GM06990 (cell line): ENCODE measurements at regions not wholly inside any gene's neighbourhood (a gene's known extent, or its start where the extent isn't known, plus 50 kb on each side); places are given as distances from the start of the nearest gene placed in this dataset.

Experiments
- DNase-seq: peaks from one replicate; pipeline ENCODE4 v3.0.0-alpha.2; 2011; ENCODE audit not compliant: insufficient read length; ENCODE audit errors: extremely low read depth
- H3K27me3 ChIP-seq: replicated peaks from 2 replicates; pipeline ENCODE4 v1.6.0; 2011; ENCODE audit warnings: low read length; ENCODE audit not compliant: control insufficient read depth, insufficient read depth
- H3K36me3 ChIP-seq: 2 replicates; pipeline ENCODE4 v1.5.1; 2011; ENCODE audit warnings: low read length; ENCODE audit not compliant: control insufficient read depth, insufficient read depth
- H3K4me3 ChIP-seq: replicated peaks from 2 replicates; pipeline ENCODE4 v1.5.1; 2011; ENCODE audit warnings: low read depth, mild to moderate bottlenecking, control low read depth, low read length
- CTCF ChIP-seq: IDR thresholded peaks from 2 replicates; pipeline ENCODE4 v1.5.1; 2011; ENCODE audit warnings: low read length, control low read depth, mild to moderate bottlenecking, inconsistent platforms; ENCODE audit not compliant: insufficient read depth, poor library complexity, severe bottlenecking

DNA sequence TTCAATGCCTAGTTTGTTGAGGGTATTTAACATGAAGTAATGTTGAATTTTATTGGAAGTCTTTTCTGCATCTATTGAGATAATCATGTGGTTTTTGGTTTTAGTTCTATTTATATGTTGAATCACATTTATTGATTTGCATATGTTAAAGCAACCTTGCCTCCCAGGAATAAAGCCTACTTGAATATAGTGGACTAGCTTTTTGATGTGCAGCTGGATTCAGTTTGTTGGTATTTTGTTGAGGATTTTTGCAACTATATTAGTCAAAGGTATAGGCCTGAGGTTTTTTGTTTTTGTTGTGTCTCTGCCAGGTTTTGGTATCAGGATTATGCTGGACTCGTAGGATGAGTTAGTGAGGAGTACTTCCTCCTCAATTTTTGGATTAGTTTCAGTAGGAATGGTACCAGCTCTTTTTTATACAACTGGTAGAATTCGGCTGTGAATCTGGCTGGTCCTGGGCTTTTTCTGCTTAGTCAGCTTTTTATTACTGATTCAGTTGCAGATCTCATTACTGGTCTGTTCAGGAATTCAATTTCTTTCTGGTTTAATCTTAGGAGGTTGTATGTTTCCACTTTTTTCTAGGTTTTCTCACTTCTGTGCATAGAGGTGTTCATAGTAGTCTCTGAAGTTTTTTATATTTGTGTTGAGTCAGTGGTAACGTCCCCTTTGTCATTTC is 209.8 kb upstream of the RBMS3 start:
- no peak overlapping the region for H3K4me3 ChIP-seq
- H3K36me3 ChIP-seq = no peaks in the 10 kb centered on the region
- DNase-seq = no peak
- H3K27me3 ChIP-seq = no peaks in the 10 kb centered on the region
- no peak for TF ChIP-seq CTCF

DNA sequence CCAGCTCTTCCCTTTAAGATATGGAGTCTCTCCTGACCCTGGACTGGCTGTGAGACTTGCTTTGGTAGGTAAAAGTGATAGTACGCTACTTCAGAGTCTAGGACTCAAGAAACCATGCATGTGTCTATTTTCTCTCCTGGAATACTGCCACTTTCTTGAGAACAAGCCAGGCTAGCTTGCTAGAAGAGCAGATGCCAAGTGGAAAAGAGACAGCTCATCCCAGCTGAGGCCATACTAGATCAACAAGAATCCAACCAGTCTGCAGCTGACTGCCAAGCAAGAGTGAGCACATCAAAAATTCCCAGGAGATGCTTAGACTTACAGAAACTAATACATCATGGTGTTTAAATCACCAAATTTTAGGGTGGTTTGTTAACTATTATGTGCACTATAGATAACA is 208.3 kb upstream of the RBMS3 start:
- no peak for DNase-seq
- TF ChIP-seq CTCF = no peak
- H3K36me3 ChIP-seq = no peaks in the 10 kb centered on the region
- H3K4me3 ChIP-seq = no peak overlapping the region
- no peaks in the 10 kb centered on the region for H3K27me3 ChIP-seq

GRCh38 chr3:29077356-29077755 is 203.5 kb upstream of the RBMS3 start:
- no peaks in the 10 kb centered on the region for H3K27me3 ChIP-seq
- no peak overlapping the region for H3K4me3 ChIP-seq
- H3K36me3 ChIP-seq = no peaks in the 10 kb centered on the region
- no peak for TF ChIP-seq CTCF
- no peak for DNase-seq

DNA sequence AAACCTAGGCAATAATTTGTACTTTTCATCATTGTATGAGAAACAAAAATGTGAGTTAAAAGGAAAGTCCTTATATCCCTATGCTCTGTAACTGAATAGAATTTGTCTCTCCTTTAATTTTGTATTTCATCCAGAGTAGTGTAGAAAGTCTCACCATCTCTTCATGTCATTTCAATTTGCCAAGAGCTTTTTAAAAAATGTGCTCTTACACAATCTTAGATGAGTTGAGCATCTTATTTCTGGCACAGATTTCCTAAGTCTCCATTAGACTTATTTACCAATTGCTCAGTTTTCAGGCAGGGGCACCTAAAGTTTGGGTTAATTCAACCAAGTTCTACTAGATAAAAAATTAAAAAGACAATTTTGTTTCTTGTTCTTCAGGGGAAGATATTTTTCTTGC is 201.5 kb upstream of the RBMS3 start:
- Histone ChIP-seq H3K27me3 (no peaks in the 10 kb centered on the region), H3K4me3 (no peak overlapping the region), H3K36me3 (no peaks in the 10 kb centered on the region)
- DNase-seq = no peak
- TF ChIP-seq CTCF = no peak

GRCh38 chr3:29080967-29081366 is 199.9 kb upstream of the RBMS3 start:
- TF ChIP-seq CTCF = no peak
- H3K36me3 ChIP-seq = no peaks in the 10 kb centered on the region
- no peaks in the 10 kb centered on the region for H3K27me3 ChIP-seq
- DNase-seq = no peak
- no peak overlapping the region for H3K4me3 ChIP-seq

GRCh38 chr3:29083081-29083480 is 197.8 kb upstream of the RBMS3 start:
- no peaks in the 10 kb centered on the region for H3K36me3 ChIP-seq
- DNase-seq = no peak
- no peak for TF ChIP-seq CTCF
- no peaks in the 10 kb centered on the region for H3K27me3 ChIP-seq
- no peak overlapping the region for H3K4me3 ChIP-seq
